Keratinocyte (primary cell): ENCODE measurements at regions not wholly inside any gene's neighbourhood (a gene's known extent, or its start where the extent isn't known, plus 50 kb on each side); places are given as distances from the start of the nearest gene placed in this dataset.

Experiments used
- DNase-seq: peaks from one replicate; pipeline ENCODE4 v3.0.0-alpha.2; 2011; ENCODE audit warnings: low read depth, missing footprints, low spot score
- FAIRE-seq: peaks from 2 replicates; lab custom pipeline; 2011; peaks lifted over from hg19 to GRCh38; lab: Jason Lieb, UNC
- H2AFZ ChIP-seq: 2 replicates; pipeline ENCODE4 v1.6.0; 2012; ENCODE audit warnings: low read length, control low read depth, inconsistent platforms; ENCODE audit not compliant: control insufficient read depth
- H3K27ac ChIP-seq: 2 replicates; pipeline ENCODE4 v1.5.1; 2011; ENCODE audit warnings: low read length; ENCODE audit not compliant: control insufficient read depth, insufficient read depth
- H3K27me3 ChIP-seq: 3 replicates; pipeline ENCODE4 v1.6.0; 2011; ENCODE audit warnings: low read length; ENCODE audit not compliant: control insufficient read depth, insufficient read depth; ENCODE audit errors: extremely low read depth
- H3K36me3 ChIP-seq, 2 experiments: 2 replicates in 1 of 2; 3 replicates in 1 of 2; pipeline ENCODE4 v1.5.1; 2011; ENCODE audit warnings: low read length in 2 of 2, mild to moderate bottlenecking in 1 of 2; ENCODE audit not compliant: control insufficient read depth in 2 of 2, insufficient read depth in 2 of 2; ENCODE audit errors: extremely low read depth in 1 of 2
- H3K4me1 ChIP-seq: 3 replicates; pipeline ENCODE4 v1.5.1; 2011; ENCODE audit warnings: low read length; ENCODE audit not compliant: control insufficient read depth, insufficient read depth; ENCODE audit errors: extremely low read depth
- H3K4me2 ChIP-seq: 3 replicates; pipeline ENCODE4 v1.6.0; 2011; ENCODE audit warnings: low read depth, low read length; ENCODE audit not compliant: control insufficient read depth, insufficient read depth; ENCODE audit errors: extremely low read depth
- H3K4me3 ChIP-seq, 3 experiments: fragments of 200-600 bp in 1 of 3; sonication (generic) in 1 of 3; 2 replicates in 2 of 3; 3 replicates in 1 of 3; pipeline ENCODE4 v1.5.1; 2011 to 2016; ENCODE audit warnings: low read length in 3 of 3, mild to moderate bottlenecking in 3 of 3, control low read depth in 2 of 3, inconsistent platforms in 1 of 3, low read depth in 1 of 3, mixed read lengths in 1 of 3, mixed run types in 1 of 3, moderate library complexity in 1 of 3; ENCODE audit not compliant: control insufficient read depth in 2 of 3, insufficient read depth in 2 of 3; ENCODE audit errors: extremely low read depth in 1 of 3
- H3K79me2 ChIP-seq: 2 replicates; pipeline ENCODE4 v1.6.0; 2012; ENCODE audit warnings: low read length; ENCODE audit not compliant: control insufficient read depth, insufficient read depth
- H3K9ac ChIP-seq: 3 replicates; pipeline ENCODE4 v1.6.0; 2011; ENCODE audit warnings: low read length; ENCODE audit not compliant: control insufficient read depth, insufficient read depth; ENCODE audit errors: extremely low read depth
- H3K9me1 ChIP-seq: 3 replicates; pipeline ENCODE4 v1.6.0; 2011; ENCODE audit warnings: low read length; ENCODE audit not compliant: control insufficient read depth, insufficient read depth; ENCODE audit errors: extremely low read depth
- H3K9me3 ChIP-seq: 2 replicates; pipeline ENCODE4 v1.5.1; 2012; ENCODE audit warnings: low read depth, low read length; ENCODE audit not compliant: control insufficient read depth
- H4K20me1 ChIP-seq: 3 replicates; pipeline ENCODE4 v1.6.0; 2011; ENCODE audit warnings: low read length; ENCODE audit not compliant: control insufficient read depth, insufficient read depth; ENCODE audit errors: extremely low read depth
- EZH2 ChIP-seq: IDR thresholded peaks from one replicate; pipeline ENCODE4 v1.6.1; 2012; ENCODE audit warnings: inconsistent platforms, mild to moderate bottlenecking, low read length, moderate library complexity
- dilution Hi-C: fragments of 300-500 bp; cut with MboI; formaldehyde crosslinking; loops from one replicate; pipeline ENCODE4 v1.7.0; 2020; ENCODE audit warnings: low sequenced_read_pairs; ENCODE audit not compliant: extremely low pct_ligation_motif_present
- TF ChIP-seq, protein P1 (sequence below), 3 experiments: IDR thresholded peaks in 1 of 3; conservative IDR thresholded peaks in 1 of 3; optimal IDR thresholded peaks in 1 of 3; 2 replicates in 2 of 3; 3 replicates in 1 of 3; pipeline versions ENCODE3 to v1.5.1; 2011; ENCODE audit warnings: low read length in 3 of 3, mild to moderate bottlenecking in 3 of 3, moderate library complexity in 2 of 3, control low read depth in 1 of 3, inconsistent platforms in 1 of 3; ENCODE audit not compliant: insufficient read depth in 2 of 3; ENCODE audit errors: extremely low read depth in 1 of 3

DNA sequence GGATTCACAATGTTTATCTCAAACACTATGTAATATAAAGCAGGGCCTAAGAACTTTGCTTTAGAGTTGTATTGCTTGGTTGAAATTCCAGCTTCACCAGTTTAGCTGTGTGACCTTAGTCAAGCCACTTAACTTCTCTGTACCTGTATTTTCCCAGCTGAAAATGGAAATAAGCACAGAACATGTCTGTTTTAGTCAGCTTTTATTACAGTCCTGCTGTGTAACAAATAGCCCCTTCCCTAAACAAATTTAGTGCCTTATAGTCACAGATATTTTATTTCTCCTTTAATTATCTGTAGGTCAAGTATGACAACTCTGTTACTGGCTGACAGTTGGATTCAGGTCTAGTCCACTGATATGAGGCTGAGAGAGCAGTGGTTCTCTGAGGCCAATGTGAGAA is 56.0 kb upstream of the JAG1 start:
- TF ChIP-seq, protein P1, sequence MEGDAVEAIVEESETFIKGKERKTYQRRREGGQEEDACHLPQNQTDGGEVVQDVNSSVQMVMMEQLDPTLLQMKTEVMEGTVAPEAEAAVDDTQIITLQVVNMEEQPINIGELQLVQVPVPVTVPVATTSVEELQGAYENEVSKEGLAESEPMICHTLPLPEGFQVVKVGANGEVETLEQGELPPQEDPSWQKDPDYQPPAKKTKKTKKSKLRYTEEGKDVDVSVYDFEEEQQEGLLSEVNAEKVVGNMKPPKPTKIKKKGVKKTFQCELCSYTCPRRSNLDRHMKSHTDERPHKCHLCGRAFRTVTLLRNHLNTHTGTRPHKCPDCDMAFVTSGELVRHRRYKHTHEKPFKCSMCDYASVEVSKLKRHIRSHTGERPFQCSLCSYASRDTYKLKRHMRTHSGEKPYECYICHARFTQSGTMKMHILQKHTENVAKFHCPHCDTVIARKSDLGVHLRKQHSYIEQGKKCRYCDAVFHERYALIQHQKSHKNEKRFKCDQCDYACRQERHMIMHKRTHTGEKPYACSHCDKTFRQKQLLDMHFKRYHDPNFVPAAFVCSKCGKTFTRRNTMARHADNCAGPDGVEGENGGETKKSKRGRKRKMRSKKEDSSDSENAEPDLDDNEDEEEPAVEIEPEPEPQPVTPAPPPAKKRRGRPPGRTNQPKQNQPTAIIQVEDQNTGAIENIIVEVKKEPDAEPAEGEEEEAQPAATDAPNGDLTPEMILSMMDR (optimal IDR thresholded peaks at IDR 0.05 in 1 of 3, IDR thresholded peaks at IDR 0.05 in 1 of 3, conservative IDR thresholded peaks at IDR 0.05 in 1 of 3; ENCODE audit: extremely low read depth in 1 of 3, insufficient read depth in 2 of 3, low read length in 3 of 3): no peak
- TF ChIP-seq EZH2: no peak
- Histone ChIP-seq H3K27me3 (no peaks in the 10 kb centered on the region), H3K9me1 (no peaks in the 10 kb centered on the region), H3K4me3 (no peak overlapping the region), H3K4me1 (peaks cover 25% of the 10 kb centered on the region), H3K9ac (no peak overlapping the region), H3K79me2 (no peaks in the 10 kb centered on the region), H3K4me2 (no peak overlapping the region), H3K36me3 (no peaks in the 10 kb centered on the region), H4K20me1 (no peaks in the 10 kb centered on the region), H2AFZ (no peak overlapping the region), H3K9me3 (peaks cover 3% of the 10 kb centered on the region), H3K27ac (no peak overlapping the region)
- DNase-seq: no peak
- no peak for FAIRE-seq
- dilution Hi-C loops: no loop called here

DNA sequence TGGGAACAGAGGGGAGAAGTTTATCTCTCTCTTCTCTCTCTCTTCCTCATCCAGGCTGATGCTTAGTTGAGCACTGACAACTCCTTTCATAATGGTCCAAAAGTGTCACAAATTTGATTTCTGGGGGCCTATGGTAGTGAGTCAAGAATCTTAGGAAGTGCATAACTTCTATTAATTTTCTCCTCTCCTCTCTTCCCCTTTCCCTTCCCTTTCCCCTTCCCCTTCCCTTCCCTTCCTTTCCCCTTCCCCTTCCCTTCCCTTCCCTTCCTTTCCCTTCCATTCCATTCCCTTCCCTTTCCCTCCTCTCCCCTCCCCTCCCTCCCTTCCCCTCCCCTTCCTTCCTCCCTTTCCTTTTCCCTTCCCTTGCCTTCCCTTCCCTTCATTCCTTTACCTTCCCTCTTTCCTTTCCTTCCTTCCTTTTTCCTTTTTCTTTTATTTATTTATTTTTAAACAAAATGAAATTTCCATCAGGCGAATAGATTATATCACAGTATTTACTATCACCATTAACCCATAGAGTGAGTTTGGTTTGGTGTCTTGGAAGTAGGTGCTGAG is 56.9 kb upstream of the JAG1 start:
- Histone ChIP-seq H3K9ac (no peak overlapping the region), H3K27ac (no peak overlapping the region), H3K4me2 (no peak overlapping the region)

More for the DNA sequence above, 56.9 kb upstream of the JAG1 start:
- no peaks in the 10 kb centered on the region for H4K20me1 ChIP-seq
- H2AFZ ChIP-seq: no peak overlapping the region
- H3K27me3 ChIP-seq: no peaks in the 10 kb centered on the region
- no peaks in the 10 kb centered on the region for H3K79me2 ChIP-seq
- DNase-seq (no peak), FAIRE-seq (no peak)
- H3K9me3 ChIP-seq: peaks cover 3% of the 10 kb centered on the region
- no peak for TF ChIP-seq EZH2
- TF ChIP-seq, protein P1 (optimal IDR thresholded peaks at IDR 0.05 in 1 of 3, IDR thresholded peaks at IDR 0.05 in 1 of 3, conservative IDR thresholded peaks at IDR 0.05 in 1 of 3; ENCODE audit: extremely low read depth in 1 of 3, insufficient read depth in 2 of 3, low read length in 3 of 3): no peak
- dilution Hi-C loops: no loop called here
- H3K9me1 ChIP-seq: no peaks in the 10 kb centered on the region
- peaks cover 25% of the 10 kb centered on the region for H3K4me1 ChIP-seq
- H3K4me3 ChIP-seq: no peak overlapping the region
- no peaks in the 10 kb centered on the region for H3K36me3 ChIP-seq
